ENCODE measurements at regions not wholly inside any gene's neighbourhood (a gene's known extent, or its start where the extent isn't known, plus 50 kb on each side); places are given as distances from the start of the nearest gene placed in this dataset.
A peak's percentile ranks its signal among the peaks of the same experiment; 100 is the strongest.

GRCh38 chr22:27436591-27436990 lies 365.0 kb downstream of the MN1 start (continued):
- no peak for TF ChIP-seq ISL1 (CRISPR knock-in tag; IDR thresholded peaks at IDR 0.05)
- TF ChIP-seq ZFP30 (CRISPR knock-in tag; IDR thresholded peaks at IDR 0.05): no peak

- TF ChIP-seq, protein P1, sequence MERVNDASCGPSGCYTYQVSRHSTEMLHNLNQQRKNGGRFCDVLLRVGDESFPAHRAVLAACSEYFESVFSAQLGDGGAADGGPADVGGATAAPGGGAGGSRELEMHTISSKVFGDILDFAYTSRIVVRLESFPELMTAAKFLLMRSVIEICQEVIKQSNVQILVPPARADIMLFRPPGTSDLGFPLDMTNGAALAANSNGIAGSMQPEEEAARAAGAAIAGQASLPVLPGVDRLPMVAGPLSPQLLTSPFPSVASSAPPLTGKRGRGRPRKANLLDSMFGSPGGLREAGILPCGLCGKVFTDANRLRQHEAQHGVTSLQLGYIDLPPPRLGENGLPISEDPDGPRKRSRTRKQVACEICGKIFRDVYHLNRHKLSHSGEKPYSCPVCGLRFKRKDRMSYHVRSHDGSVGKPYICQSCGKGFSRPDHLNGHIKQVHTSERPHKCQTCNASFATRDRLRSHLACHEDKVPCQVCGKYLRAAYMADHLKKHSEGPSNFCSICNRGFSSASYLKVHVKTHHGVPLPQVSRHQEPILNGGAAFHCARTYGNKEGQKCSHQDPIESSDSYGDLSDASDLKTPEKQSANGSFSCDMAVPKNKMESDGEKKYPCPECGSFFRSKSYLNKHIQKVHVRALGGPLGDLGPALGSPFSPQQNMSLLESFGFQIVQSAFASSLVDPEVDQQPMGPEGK (CRISPR knock-in tag; IDR thresholded peaks at IDR 0.05; ENCODE audit: borderline replicate concordance): no peak
- TF ChIP-seq ZFP3 (CRISPR knock-in tag; IDR thresholded peaks at IDR 0.05) (no peak), ESRRG (CRISPR knock-in tag; IDR thresholded peaks at IDR 0.05) (no peak), ZC3H10 (CRISPR knock-in tag; IDR thresholded peaks at IDR 0.05) (no peak), SNAI2 (CRISPR knock-in tag; IDR thresholded peaks at IDR 0.05) (no peak), ZNF8 (CRISPR knock-in tag; IDR thresholded peaks at IDR 0.05) (no peak), ARNTL (CRISPR knock-in tag; IDR thresholded peaks at IDR 0.05; ENCODE audit: borderline replicate concordance, low read depth) (no peak), ZNF70 (CRISPR knock-in tag; IDR thresholded peaks at IDR 0.05) (no peak)
- TF ChIP-seq, protein P2, sequence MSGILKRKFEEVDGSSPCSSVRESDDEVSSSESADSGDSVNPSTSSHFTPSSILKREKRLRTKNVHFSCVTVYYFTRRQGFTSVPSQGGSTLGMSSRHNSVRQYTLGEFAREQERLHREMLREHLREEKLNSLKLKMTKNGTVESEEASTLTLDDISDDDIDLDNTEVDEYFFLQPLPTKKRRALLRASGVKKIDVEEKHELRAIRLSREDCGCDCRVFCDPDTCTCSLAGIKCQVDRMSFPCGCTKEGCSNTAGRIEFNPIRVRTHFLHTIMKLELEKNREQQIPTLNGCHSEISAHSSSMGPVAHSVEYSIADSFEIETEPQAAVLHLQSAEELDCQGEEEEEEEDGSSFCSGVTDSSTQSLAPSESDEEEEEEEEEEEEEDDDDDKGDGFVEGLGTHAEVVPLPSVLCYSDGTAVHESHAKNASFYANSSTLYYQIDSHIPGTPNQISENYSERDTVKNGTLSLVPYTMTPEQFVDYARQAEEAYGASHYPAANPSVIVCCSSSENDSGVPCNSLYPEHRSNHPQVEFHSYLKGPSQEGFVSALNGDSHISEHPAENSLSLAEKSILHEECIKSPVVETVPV (CRISPR knock-in tag; IDR thresholded peaks at IDR 0.05): no peak
- ATAC-seq: no peak
These were observed 364.0 kb downstream of the MN1 start for GRCh38 chr22:27437570-27437969.

DNA sequence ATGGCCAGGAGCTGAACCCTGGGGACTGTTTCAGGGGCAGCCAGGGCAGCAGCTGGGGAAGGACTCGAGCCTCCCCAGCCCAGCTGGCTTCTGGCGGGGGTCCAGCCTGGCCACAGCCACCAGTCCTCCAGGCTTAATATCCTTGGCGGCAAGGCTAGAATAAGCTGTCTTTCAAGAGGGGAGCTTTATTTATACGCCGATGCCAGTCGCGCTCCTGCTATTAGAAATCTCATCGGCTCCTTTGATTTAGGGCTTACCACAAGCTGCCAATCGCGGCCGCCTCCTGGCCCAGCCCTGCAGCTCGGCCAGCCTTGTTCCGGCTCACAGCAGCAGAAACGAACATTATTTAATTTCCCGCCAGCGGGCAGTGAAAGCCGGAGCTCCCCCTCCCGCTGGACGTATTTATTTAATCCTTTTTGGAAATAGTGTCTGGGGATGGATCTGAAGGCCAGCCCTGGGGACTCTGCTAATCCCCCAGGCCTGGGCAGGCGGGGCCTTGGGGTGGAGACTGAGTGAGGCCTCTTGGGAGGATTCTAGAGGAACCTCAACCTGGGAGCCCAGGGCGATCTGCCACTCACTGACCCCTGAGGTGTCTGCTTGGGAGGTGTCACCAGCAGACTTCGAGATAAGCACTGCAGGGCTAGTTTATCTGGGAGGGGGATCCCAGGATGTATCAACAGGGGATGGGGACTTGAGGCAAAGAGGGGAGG lies 363.1 kb downstream of the MN1 start:
- no peak for TF ChIP-seq CREB5 (CRISPR knock-in tag; IDR thresholded peaks at IDR 0.05; ENCODE audit: low read depth)
- peak; percentile 83 for TF ChIP-seq ZNF70 (CRISPR knock-in tag; IDR thresholded peaks at IDR 0.05)

DNA sequence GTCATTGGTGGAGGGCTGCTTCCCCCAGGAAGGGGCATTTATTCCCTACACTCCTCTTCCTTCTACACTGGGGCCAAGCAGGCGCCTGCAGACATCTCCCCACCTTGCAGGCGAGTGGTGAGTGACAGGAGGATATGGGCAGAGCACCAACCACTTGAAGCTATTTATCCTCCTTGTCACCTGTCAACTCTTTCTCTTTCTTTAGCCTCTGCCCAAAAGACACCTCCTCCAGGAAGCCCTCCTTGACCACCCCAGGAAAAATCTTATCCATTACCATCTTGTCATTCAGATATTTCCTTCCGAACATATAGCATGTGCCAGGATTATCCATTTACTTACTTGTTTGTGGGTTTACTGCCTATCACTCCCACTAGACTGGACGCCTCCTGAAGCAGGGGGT lies 362.4 kb downstream of the MN1 start:
- no peak for ATAC-seq
- TF ChIP-seq TCF4 (CRISPR knock-in tag; IDR thresholded peaks at IDR 0.05; ENCODE audit: borderline replicate concordance) (no peak), ZNF8 (CRISPR knock-in tag; IDR thresholded peaks at IDR 0.05) (no peak), RARB (CRISPR knock-in tag; IDR thresholded peaks at IDR 0.05) (no peak), TSHZ2 (CRISPR knock-in tag; IDR thresholded peaks at IDR 0.05) (no peak), SNAI2 (CRISPR knock-in tag; IDR thresholded peaks at IDR 0.05) (no peak), CREB5 (CRISPR knock-in tag; IDR thresholded peaks at IDR 0.05; ENCODE audit: low read depth) (no peak), ZFP3 (CRISPR knock-in tag; IDR thresholded peaks at IDR 0.05) (no peak), BACH2 (CRISPR knock-in tag; IDR thresholded peaks at IDR 0.05; ENCODE audit: borderline replicate concordance) (no peak), OSR1 (CRISPR knock-in tag; IDR thresholded peaks at IDR 0.05) (no peak), ISL1 (CRISPR knock-in tag; IDR thresholded peaks at IDR 0.05) (no peak), PPARA (CRISPR knock-in tag; IDR thresholded peaks at IDR 0.05; ENCODE audit: borderline replicate concordance) (no peak)
- TF ChIP-seq, protein P3, sequence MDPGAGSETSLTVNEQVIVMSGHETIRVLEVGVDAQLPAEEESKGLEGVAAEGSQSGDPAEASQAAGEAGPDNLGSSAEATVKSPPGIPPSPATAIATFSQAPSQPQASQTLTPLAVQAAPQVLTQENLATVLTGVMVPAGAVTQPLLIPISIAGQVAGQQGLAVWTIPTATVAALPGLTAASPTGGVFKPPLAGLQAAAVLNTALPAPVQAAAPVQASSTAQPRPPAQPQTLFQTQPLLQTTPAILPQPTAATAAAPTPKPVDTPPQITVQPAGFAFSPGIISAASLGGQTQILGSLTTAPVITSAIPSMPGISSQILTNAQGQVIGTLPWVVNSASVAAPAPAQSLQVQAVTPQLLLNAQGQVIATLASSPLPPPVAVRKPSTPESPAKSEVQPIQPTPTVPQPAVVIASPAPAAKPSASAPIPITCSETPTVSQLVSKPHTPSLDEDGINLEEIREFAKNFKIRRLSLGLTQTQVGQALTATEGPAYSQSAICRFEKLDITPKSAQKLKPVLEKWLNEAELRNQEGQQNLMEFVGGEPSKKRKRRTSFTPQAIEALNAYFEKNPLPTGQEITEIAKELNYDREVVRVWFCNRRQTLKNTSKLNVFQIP (CRISPR knock-in tag; IDR thresholded peaks at IDR 0.05; ENCODE audit: borderline replicate concordance, low read depth): no peak
- TF ChIP-seq, protein P1 (CRISPR knock-in tag; IDR thresholded peaks at IDR 0.05; ENCODE audit: borderline replicate concordance): no peak
- TF ChIP-seq, protein P2 (CRISPR knock-in tag; IDR thresholded peaks at IDR 0.05): no peak

More for the DNA sequence above, 363.1 kb downstream of the MN1 start:
- peak; percentile 60 for ATAC-seq
